ENCODE measurements at regions not wholly inside any gene's neighbourhood (a gene's known extent, or its start where the extent isn't known, plus 50 kb on each side); places are given as distances from the start of the nearest gene placed in this dataset.

GRCh38 chr4:36815536-36815935 lies 429.0 kb upstream of the NWD2 start:
- no peak overlapping the region for H3K4me3 ChIP-seq

DNA sequence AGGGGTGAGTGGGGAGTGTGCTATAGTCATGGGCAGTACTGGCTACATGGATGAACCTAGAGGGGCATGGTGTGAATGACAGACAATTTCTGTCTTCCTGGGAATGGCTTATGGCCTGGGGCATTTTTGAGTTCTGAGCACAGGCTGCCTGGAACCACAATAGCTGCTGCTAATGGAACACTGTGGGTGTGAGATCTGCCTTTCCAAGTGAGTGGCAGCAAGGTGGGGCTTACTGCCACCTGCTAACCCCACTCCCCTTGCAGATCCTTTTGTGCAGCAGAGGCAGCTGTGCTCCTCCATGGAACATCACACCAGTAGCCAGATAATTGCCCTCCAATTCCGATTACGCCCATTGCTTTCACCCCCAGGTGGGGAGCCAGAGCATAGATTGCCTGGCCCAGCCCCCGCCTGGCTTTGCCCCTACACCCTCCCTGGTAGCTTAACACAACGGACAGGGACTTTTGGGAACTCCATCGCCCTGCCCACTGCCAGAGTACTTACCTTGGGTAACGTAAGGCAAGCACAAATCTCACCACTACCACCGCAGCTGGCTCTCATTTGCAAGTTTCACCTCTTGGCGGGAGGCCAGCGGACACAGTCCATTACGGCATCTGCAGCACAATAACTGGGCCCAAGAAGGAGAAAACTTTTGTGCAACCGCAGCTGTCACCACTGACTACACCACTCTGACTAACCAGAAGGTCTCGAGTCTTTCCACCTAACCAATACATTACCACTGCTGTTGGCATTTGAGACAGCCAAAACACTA lies 421.2 kb upstream of the NWD2 start:
- 83 to 92% methylated on average over 12 of the region's 12 CpGs for WGBS, 2 donors
- Histone ChIP-seq H3K27ac (no peak overlapping the region), H3K36me3 (no peaks in the 10 kb centered on the region), H3K27me3 (no peaks in the 10 kb centered on the region), H3K9me3 (no peaks in the 10 kb centered on the region), H3K4me3 (no peak overlapping the region), H3K4me1 (no peaks in the 10 kb centered on the region)
- DNase-seq, result no peak
- intact Hi-C loops (cut with DNase I), result no loop called here
- TF ChIP-seq, protein P1, sequence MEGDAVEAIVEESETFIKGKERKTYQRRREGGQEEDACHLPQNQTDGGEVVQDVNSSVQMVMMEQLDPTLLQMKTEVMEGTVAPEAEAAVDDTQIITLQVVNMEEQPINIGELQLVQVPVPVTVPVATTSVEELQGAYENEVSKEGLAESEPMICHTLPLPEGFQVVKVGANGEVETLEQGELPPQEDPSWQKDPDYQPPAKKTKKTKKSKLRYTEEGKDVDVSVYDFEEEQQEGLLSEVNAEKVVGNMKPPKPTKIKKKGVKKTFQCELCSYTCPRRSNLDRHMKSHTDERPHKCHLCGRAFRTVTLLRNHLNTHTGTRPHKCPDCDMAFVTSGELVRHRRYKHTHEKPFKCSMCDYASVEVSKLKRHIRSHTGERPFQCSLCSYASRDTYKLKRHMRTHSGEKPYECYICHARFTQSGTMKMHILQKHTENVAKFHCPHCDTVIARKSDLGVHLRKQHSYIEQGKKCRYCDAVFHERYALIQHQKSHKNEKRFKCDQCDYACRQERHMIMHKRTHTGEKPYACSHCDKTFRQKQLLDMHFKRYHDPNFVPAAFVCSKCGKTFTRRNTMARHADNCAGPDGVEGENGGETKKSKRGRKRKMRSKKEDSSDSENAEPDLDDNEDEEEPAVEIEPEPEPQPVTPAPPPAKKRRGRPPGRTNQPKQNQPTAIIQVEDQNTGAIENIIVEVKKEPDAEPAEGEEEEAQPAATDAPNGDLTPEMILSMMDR (IDR thresholded peaks at IDR 0.05), result no peak
- no peak for TF ChIP-seq POLR2A (IDR thresholded peaks at IDR 0.05)
- TF ChIP-seq POLR2AphosphoS5 (IDR thresholded peaks at IDR 0.05), result no peak
- TF ChIP-seq EP300 (IDR thresholded peaks at IDR 0.05), result no peak

More at GRCh38 chr4:36815536-36815935, 429.0 kb upstream of the NWD2 start:
- TF ChIP-seq, protein P1 (IDR thresholded peaks at IDR 0.05), result no peak
- TF ChIP-seq POLR2A (IDR thresholded peaks at IDR 0.05) (no peak), POLR2AphosphoS5 (IDR thresholded peaks at IDR 0.05) (no peak), EP300 (IDR thresholded peaks at IDR 0.05) (no peak)
- Histone ChIP-seq H3K36me3 (no peaks in the 10 kb centered on the region), H3K27me3 (no peaks in the 10 kb centered on the region), H3K4me1 (no peaks in the 10 kb centered on the region), H3K27ac (no peak overlapping the region), H3K9me3 (no peaks in the 10 kb centered on the region)
- DNase-seq, result no peak
- WGBS, 2 donors, result 56 to 76% methylated on average over 4 of the region's 4 CpGs
- intact Hi-C loops (cut with DNase I), result no loop called here

- no peak for DNase-seq
- Histone ChIP-seq H3K4me1 (no peaks in the 10 kb centered on the region), H3K36me3 (no peaks in the 10 kb centered on the region), H3K4me3 (no peak overlapping the region), H3K27me3 (no peaks in the 10 kb centered on the region), H3K9me3 (no peaks in the 10 kb centered on the region), H3K27ac (no peak overlapping the region)
- intact Hi-C loops (cut with DNase I), result no loop called here
- no peak for TF ChIP-seq EP300 (IDR thresholded peaks at IDR 0.05)
- no peak for TF ChIP-seq POLR2A (IDR thresholded peaks at IDR 0.05)
- TF ChIP-seq, protein P1 (IDR thresholded peaks at IDR 0.05), result no peak
- TF ChIP-seq POLR2AphosphoS5 (IDR thresholded peaks at IDR 0.05), result no peak
- WGBS, 2 donors, result 70 to 71% methylated on average over 3 of the region's 3 CpGs
Measured at GRCh38 chr4:36824682-36825081, 419.9 kb upstream of the NWD2 start.

- TF ChIP-seq POLR2A (IDR thresholded peaks at IDR 0.05) (no peak), EP300 (IDR thresholded peaks at IDR 0.05) (no peak), POLR2AphosphoS5 (IDR thresholded peaks at IDR 0.05) (no peak)
- TF ChIP-seq, protein P1 (IDR thresholded peaks at IDR 0.05), result no peak
- intact Hi-C loops (cut with DNase I), result no loop called here
- 62 to 74% methylated on average over 4 of the region's 4 CpGs for WGBS, 2 donors
- Histone ChIP-seq H3K4me3 (no peak overlapping the region), H3K36me3 (no peaks in the 10 kb centered on the region), H3K4me1 (no peaks in the 10 kb centered on the region), H3K27ac (no peak overlapping the region), H3K27me3 (no peaks in the 10 kb centered on the region), H3K9me3 (no peaks in the 10 kb centered on the region)
- DNase-seq, result no peak
Measured at GRCh38 chr4:36835246-36835645, 409.3 kb upstream of the NWD2 start.

All from sigmoid colon (tissue), 6 donors.